Fibroblast of peridontal ligament (primary cell): ENCODE measurements at regions not wholly inside any gene's neighbourhood (a gene's known extent, or its start where the extent isn't known, plus 50 kb on each side); places are given as distances from the start of the nearest gene placed in this dataset.

Experiments used
- DNase-seq: peaks from one replicate; pipeline ENCODE4 v3.0.0-alpha.2; 2010; ENCODE audit errors: extremely low read depth

- DNase-seq, result no peak
Measured at GRCh38 chr16:51916231-51916630, 630.7 kb downstream of the TOX3 start.

GRCh38 chr16:51907680-51908079, 639.3 kb downstream of the TOX3 start:
- no peak for DNase-seq

DNA sequence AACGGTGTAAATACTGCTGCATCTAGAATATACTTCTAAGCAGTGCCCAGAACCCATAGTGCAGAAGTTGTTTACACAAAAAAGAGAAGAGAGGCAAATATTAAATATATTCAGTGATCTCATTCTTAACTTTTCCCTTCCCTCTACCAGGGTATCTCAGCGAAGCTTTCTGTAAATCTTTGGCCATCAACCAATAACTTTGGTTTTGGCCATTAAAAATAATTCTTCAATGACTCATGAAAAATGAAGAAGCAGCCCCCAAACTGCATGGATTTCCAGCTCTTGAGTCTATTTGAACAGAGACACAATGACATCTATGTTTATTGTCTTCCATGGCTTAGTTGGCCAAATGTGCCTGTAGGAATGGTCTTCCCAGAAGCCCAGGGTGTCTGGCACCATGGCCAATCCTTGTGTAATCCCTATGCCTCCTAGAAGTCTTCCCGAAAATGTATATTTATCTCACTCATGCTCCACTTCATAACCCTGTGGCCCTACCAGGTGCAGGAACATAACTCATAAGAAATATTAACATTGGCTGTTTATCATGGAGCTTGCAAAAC, 646.6 kb downstream of the TOX3 start:
- DNase-seq, result no peak

- no peak for DNase-seq
Measured at GRCh38 chr16:51898872-51899271, 648.1 kb downstream of the TOX3 start.

DNA sequence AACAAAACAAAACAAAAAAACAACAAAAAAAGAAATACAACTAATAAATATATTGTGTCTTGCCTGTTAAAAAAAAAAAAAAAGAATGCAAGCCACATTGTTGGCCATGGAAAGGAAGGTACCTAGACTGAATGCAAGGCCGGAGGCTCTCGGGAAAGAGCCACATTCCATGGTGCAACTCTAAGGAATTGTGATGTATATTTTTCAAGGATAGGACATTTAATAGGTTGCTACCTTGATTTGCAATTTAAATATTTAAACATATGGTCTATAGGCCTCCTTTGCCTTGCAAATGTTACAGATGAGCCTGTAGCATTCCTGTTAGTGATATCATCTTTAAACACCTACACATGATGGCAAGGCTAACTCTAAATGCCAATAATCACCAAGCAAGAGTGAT, 650.9 kb downstream of the TOX3 start:
- no peak for DNase-seq

DNA sequence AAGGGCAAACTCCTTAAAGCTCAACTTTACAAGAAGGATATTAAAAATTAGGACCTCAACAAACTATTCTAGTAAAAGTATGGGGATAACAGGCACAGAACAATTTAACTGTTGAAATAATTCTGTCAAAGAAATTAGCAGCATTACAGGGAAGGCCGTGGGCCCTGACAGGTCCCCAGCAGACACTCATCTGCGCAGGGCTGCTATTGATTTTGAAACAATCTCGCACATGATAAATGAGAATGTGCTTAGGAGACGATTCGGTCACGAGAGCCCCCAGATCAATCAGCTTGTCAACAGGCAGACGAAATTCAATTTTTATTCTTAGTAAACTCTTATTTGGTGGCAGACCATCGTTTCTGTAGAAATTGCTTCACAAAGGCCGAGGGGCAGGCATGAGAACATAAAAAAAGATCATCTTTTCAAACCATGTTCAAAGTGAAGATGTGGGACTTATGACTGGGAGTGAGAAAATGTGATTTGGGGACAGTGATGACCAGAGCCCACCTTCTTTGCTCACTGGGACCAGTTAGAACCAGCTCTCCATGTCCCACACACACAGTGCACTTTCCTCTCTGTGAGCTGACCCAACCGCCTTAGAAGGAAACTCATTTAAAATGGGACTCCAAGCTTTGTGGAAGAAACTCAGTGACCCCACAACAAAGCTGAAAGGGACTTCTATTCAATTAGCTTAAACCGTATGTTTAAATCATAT, 654.5 kb downstream of the TOX3 start:
- DNase-seq, result no peak

- DNase-seq, result peak; percentile 7
Measured at GRCh38 chr16:51888534-51888933, 658.4 kb downstream of the TOX3 start.

GRCh38 chr16:51888016-51888415, 658.9 kb downstream of the TOX3 start:
- DNase-seq, result peak; percentile 43

- DNase-seq, result no peak
Measured at GRCh38 chr16:51886456-51886855, 660.5 kb downstream of the TOX3 start.

DNA sequence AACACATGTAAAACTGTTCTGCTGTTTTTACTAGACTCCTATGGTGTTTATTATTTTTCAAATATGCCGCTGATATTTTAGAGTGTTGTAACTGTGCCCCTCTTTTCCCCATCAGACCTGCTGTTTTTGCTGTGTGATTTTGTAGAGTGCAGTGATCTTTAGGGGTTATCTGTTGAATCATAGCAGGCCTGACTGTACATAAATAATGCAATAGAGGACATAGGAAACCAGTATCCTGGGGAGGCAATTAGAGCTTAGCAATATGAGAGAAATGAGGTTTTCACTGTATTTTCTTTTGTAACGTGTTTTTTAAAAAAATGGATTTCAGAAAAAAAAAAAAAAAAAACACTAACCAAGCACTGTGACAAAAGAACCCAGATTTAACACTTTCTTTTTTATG, 662.2 kb downstream of the TOX3 start:
- DNase-seq, result peak; percentile 14

DNA sequence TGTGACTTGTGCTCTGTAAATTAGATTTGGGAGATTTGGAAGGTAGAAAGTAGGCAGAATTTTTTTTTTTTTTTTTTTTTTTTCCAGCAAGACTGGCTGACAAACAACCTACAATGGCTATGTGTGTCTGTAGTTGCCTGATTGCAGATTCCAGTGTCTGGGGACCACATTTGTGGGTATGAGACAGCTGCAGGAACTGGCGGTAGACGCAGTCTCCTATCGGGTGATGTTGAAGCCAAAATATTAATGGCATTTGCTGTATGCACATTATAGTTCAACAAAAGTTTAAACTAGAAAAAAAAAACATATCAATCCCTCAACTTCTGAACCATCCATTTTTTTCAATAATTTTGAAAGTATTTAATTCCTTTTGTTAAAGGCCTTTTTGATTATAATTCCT, 665.2 kb downstream of the TOX3 start:
- peak; percentile 56 for DNase-seq

DNA sequence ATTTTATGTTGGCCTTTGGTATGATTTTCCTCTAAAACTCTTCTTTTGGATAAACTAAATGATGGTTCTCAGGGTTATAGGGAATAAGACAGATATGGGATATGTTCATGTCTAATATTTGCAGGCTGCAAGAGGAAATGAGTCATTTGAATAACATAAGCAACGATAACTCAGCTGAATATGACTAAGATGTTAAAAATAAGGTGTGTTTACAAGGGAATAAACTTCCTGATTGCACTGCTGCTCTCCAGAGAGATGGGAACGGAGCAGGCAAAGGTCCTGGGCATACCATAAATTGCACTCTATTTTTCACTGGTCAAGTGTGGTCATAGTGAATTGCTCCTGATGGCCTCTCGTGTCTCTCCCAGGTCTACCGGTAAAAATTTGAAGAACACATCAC, 666.2 kb downstream of the TOX3 start:
- DNase-seq, result peak; percentile 91

DNA sequence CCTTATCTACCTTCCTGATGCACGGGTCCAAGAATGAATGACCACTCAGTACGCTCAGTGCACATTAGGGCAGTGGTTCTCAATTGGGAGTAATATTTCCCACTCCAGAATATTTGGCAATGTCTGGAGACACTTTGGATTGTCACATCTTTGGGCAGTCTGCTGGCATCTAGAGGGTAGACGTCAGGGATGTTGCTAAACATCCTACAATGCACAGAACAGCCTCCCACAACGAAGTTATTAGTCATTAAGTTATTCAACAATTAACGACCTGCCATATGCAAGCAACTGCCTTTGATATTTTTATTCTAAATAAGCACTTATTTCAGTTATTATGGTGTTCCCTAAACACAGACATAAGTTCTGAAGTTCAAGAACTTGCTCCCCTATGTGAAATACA, 669.3 kb downstream of the TOX3 start:
- DNase-seq, result no peak

GRCh38 chr16:51876934-51877333, 670.0 kb downstream of the TOX3 start:
- DNase-seq, result peak; percentile 7

DNA sequence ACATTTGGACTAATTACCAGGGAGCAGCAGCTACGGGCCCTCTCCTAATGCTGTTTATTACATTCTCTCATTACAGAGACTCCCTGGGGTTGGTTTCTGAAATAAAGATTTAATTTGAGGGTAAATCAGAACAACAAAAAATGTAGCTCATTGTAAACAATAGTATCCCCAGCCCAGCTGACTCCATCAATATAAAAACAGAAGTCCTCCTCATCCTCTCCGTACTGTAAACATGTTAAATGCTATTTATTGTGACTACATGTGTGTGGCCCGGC, 670.4 kb downstream of the TOX3 start:
- DNase-seq, result peak; percentile 35

- no peak for DNase-seq
Measured at GRCh38 chr16:51875834-51876600, 670.9 kb downstream of the TOX3 start.

- peak; percentile 58 for DNase-seq
Measured at GRCh38 chr16:51872524-51872923, 674.4 kb downstream of the TOX3 start.

GRCh38 chr16:51870296-51870854, 676.6 kb downstream of the TOX3 start:
- DNase-seq, result no peak

DNA sequence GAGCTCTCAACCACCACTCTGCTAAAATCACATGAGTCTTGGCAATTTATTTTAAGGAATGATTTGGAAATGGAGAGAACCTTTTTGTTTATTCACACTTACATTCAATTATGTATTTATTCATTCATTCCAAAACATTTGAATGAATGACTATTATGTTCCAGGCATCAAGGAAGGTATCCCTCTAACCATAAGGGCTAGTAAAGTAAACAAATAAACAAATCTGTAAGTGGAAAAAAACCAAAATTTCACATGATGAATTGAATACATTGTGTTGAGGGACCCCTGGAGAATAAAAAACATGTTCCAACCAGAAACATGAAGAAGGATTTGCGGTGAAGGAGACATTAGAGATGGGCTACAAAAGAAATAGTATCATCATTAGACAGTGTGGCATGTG, 677.8 kb downstream of the TOX3 start:
- DNase-seq, result no peak

DNA sequence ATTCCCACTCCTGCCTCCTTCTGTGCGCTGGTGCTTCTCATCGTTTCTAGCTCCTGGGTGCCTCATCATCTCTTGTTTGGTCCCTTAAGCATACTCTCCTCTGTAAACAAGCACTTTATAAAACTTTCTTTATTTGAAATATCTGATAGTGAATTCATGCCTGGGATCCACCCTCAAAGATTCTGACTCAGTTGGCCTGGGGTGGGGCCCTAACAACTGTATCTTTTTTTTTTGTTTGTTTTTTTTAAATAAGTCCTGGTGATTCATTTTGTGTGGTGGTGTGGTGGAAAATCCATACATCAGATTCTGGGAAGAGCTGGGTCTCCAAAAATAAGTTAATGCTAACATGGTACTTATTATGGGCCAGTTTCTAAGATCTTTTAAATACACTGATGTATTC, 678.3 kb downstream of the TOX3 start:
- DNase-seq, result no peak

- DNase-seq, result no peak
Measured at GRCh38 chr16:51867386-51868065, 679.4 kb downstream of the TOX3 start.

DNA sequence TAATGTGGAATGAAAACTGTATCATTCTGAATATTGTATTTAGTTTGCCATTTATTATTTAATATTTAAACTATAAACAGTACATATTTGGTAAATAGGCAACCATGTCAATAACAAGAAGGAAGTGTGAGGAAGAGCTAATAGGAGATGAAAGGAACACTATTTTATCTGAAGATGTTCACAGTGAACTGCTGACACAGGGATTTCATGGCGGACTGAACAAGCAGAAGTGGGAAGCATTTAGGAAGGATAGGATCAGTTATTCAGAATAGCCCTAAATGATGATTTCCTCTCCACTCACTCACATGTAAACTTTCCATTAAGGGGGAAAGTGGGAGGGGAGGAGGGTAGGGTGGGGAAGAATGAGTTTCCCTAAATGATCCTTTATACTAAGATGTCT, 682.4 kb downstream of the TOX3 start:
- DNase-seq, result no peak
